Right lobe of liver (tissue), 4 donors: ENCODE measurements at regions not wholly inside any gene's neighbourhood (a gene's known extent, or its start where the extent isn't known, plus 50 kb on each side); places are given as distances from the start of the nearest gene placed in this dataset.

Source experiments
- POLR2A ChIP-seq: fragments of 450-650 bp; IDR thresholded peaks from one replicate; pipeline ENCODE4 v1.6.1; 2017; ENCODE audit warnings: antibody characterized with exemption, mild to moderate bottlenecking
- TF ChIP-seq, protein P1 (sequence below), 4 donors: fragments of 200-600 bp in 3 of 4; fragments of 450-650 bp in 1 of 4; IDR thresholded peaks; one replicate each; pipeline versions ENCODE4 v1.5.1 to v1.8.0; 2016 to 2022; ENCODE audit warnings: antibody characterized with exemption in 4 of 4, mild to moderate bottlenecking in 2 of 4
- donor health status: DM: no; HTN: no; CAD: no.
- donor health status: DM: no; HTN: no; CAD: no.
- donor health status: DM: no; HTN: yes; CAD: no.

DNA sequence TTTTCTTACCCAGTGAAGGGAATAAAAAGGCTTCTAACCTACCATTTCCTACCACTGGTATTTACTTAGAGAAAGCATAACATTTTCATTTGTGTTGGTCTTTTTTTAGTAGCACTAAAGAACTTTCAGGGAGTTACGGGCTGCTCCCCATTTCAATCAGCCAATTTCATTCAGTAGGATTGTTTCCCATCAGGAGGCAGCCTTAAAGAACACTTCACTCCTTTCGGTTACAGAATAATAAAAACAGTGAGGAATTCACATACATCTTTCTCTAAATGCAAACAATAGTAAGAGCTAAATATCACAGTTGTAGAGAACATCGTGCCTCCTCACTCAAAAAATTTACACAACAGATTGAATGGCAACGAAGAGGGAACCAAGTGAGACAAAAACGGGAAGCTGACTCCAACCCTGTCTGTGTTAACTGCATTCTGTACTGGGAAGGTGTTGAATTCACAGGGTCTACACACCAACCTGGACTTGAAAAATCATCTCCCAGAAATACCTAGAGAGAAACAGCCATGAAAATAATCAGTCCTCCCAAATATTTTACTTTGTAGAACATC lies 55.5 kb upstream of the ABLIM1 start:
- TF ChIP-seq, protein P1, sequence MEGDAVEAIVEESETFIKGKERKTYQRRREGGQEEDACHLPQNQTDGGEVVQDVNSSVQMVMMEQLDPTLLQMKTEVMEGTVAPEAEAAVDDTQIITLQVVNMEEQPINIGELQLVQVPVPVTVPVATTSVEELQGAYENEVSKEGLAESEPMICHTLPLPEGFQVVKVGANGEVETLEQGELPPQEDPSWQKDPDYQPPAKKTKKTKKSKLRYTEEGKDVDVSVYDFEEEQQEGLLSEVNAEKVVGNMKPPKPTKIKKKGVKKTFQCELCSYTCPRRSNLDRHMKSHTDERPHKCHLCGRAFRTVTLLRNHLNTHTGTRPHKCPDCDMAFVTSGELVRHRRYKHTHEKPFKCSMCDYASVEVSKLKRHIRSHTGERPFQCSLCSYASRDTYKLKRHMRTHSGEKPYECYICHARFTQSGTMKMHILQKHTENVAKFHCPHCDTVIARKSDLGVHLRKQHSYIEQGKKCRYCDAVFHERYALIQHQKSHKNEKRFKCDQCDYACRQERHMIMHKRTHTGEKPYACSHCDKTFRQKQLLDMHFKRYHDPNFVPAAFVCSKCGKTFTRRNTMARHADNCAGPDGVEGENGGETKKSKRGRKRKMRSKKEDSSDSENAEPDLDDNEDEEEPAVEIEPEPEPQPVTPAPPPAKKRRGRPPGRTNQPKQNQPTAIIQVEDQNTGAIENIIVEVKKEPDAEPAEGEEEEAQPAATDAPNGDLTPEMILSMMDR (IDR thresholded peaks at IDR 0.05): no peak
- no peak for TF ChIP-seq POLR2A
